ENCODE measurements at regions not wholly inside any gene's neighbourhood (a gene's known extent, or its start where the extent isn't known, plus 50 kb on each side); places are given as distances from the start of the nearest gene placed in this dataset.

DNA sequence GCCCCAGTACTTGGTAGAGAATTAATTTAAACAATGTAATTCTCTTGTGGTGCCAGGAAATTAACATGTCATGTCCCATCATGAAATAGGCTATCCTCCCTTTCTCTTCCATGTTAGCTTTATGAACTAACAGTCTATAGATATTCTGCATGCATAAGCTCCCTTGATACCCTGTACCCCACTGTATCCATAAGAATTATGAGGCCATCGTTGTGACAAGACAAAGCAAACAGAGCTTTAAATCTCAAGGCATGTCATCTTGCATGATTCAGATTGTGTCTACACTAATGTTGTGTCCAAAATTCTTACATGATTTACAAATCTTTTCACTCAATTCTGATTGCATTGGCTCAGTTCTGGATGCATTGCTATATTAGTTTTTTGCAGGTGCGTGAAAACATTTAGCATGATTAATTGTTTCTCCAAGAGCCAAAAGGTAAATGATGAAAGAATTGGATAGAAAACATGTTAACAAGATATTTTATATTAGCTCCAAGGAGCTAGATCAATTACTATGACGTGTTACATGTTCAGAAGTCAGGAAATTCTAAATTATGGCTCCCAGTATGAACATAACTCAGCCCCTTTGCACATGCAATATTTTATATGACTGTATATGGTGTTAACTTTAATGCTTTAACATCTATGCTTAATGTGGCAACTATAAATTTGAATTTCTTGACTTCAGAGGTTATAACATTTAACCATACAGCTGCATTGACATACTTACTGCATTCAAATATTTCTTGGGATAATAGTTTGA, 620.3 kb downstream of the SLC4A3 start:
- H3K27me3 ChIP-seq (ENCODE audit: insufficient read depth, low read length) = no peaks in the 10 kb centered on the region
- H3K56ac ChIP-seq (ENCODE audit: insufficient read length, low read depth, low read length) = no peak overlapping the region
- H3K18ac ChIP-seq (ENCODE audit: insufficient read length, low read depth, low read length) = no peak overlapping the region
- DNase-seq = no peak
- Mint-ChIP-seq H3K27ac (no peak overlapping the region), H3K4me3 (no peak overlapping the region), H3K36me3 (ENCODE audit: insufficient read depth in 1 of 3, low read depth in 3 of 3) (no peaks in the 10 kb centered on the region; a peak in 1 of 7 replicates), H3K9me3 (no peaks in the 10 kb centered on the region; a peak in 2 of 5 replicates), H3K27me3 (ENCODE audit: low read depth) (no peaks in the 10 kb centered on the region), H3K4me1 (peaks cover 0 to 3% of the 10 kb centered on the region in 2 experiments; a peak in 3 of 4 replicates)
- no peak overlapping the region for H3K14ac ChIP-seq (ENCODE audit: insufficient read depth, low read length)
- H3K9me3 ChIP-seq (ENCODE audit: control insufficient read depth, low read depth, low read length) = no peaks in the 10 kb centered on the region
- no peaks in the 10 kb centered on the region for H3K79me2 ChIP-seq (ENCODE audit: insufficient read depth, low read length)
- H2BK5ac ChIP-seq (ENCODE audit: insufficient read length, low read length) = no peak overlapping the region
- no peak overlapping the region for H2AFZ ChIP-seq (ENCODE audit: low read length)
- TF ChIP-seq, protein P1, sequence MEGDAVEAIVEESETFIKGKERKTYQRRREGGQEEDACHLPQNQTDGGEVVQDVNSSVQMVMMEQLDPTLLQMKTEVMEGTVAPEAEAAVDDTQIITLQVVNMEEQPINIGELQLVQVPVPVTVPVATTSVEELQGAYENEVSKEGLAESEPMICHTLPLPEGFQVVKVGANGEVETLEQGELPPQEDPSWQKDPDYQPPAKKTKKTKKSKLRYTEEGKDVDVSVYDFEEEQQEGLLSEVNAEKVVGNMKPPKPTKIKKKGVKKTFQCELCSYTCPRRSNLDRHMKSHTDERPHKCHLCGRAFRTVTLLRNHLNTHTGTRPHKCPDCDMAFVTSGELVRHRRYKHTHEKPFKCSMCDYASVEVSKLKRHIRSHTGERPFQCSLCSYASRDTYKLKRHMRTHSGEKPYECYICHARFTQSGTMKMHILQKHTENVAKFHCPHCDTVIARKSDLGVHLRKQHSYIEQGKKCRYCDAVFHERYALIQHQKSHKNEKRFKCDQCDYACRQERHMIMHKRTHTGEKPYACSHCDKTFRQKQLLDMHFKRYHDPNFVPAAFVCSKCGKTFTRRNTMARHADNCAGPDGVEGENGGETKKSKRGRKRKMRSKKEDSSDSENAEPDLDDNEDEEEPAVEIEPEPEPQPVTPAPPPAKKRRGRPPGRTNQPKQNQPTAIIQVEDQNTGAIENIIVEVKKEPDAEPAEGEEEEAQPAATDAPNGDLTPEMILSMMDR (conservative IDR thresholded peaks at IDR 0.05) = no peak
- H3K79me1 ChIP-seq (ENCODE audit: insufficient read depth, low read depth, low read length, poor library complexity, severe bottlenecking) = no peaks in the 10 kb centered on the region
- no peak overlapping the region for H4K91ac ChIP-seq (ENCODE audit: insufficient read length, low read depth, low read length)
- no peak overlapping the region for H3K27ac ChIP-seq (ENCODE audit: insufficient read length, low read depth, low read length)
- no peaks in the 10 kb centered on the region for H3K4me1 ChIP-seq (ENCODE audit: insufficient read depth, low read length)
- H4K8ac ChIP-seq (replicated peaks; ENCODE audit: insufficient read length, low read depth, low read length) = no peak overlapping the region
- no peak overlapping the region for H2BK20ac ChIP-seq (ENCODE audit: low read depth, low read length, poor library complexity, severe bottlenecking)
- H2BK15ac ChIP-seq (ENCODE audit: low read depth, low read length) = no peak overlapping the region
- no peak overlapping the region for H3K9ac ChIP-seq (ENCODE audit: extremely low read depth, insufficient read length, low read length)
- H2AK5ac ChIP-seq (ENCODE audit: insufficient read length, low read length) = no peak overlapping the region
- no CpG with 5 or more reads among the region's 3 CpGs for WGBS (ENCODE audit: extremely low coverage, insufficient read length, low lambda C conversion rate)
- H3K4me2 ChIP-seq (ENCODE audit: insufficient read depth, insufficient read length, low read length) = no peak overlapping the region
- H4K20me1 ChIP-seq (ENCODE audit: control insufficient read depth, insufficient read depth, insufficient read length) = no peaks in the 10 kb centered on the region
- H3K23ac ChIP-seq (ENCODE audit: insufficient read length, low read depth, low read length) = no peak overlapping the region
- no peak overlapping the region for H3K4ac ChIP-seq (ENCODE audit: low read depth, low read length)
- H3T11ph ChIP-seq (ENCODE audit: low read length) = no peak overlapping the region
- H2BK12ac ChIP-seq (ENCODE audit: insufficient read length, low read depth, low read length) = no peak overlapping the region
- H3K23me2 ChIP-seq (ENCODE audit: insufficient read length, low read depth, low read length, poor library complexity, severe bottlenecking) = no peaks in the 10 kb centered on the region
- H2BK120ac ChIP-seq (ENCODE audit: low read depth, low read length, poor library complexity, severe bottlenecking) = no peak overlapping the region
- no peak overlapping the region for H4K5ac ChIP-seq (ENCODE audit: insufficient read length, low read depth, low read length)
